ACC112 (cell line): ENCODE measurements at regions not wholly inside any gene's neighbourhood (a gene's known extent, or its start where the extent isn't known, plus 50 kb on each side); places are given as distances from the start of the nearest gene placed in this dataset.

ENCODE experiments used
- H2AFZ ChIP-seq: fragments of 200-600 bp; sonication (generic); one replicate; pipeline ENCODE4 v1.6.0; 2017; ENCODE audit warnings: antibody characterized with exemption, low read length; ENCODE audit not compliant: unreplicated experiment
- H3K27ac ChIP-seq: fragments of 200-600 bp; sonication (generic); 2 replicates; pipeline ENCODE4 v1.5.1; 2014; ENCODE audit warnings: low read depth, mild to moderate bottlenecking, antibody characterized with exemption, low read length, moderate library complexity
- H3K27me3 ChIP-seq: fragments of 200-600 bp; sonication (generic); 2 replicates; pipeline ENCODE4 v1.6.1; 2014; ENCODE audit warnings: mild to moderate bottlenecking, antibody characterized with exemption, low read length, moderate library complexity, mixed read lengths; ENCODE audit not compliant: insufficient read depth
- H3K36me3 ChIP-seq: fragments of 200-600 bp; sonication (generic); 2 replicates; pipeline ENCODE4 v1.6.1; 2016; ENCODE audit warnings: mild to moderate bottlenecking, antibody characterized with exemption, low read length, moderate library complexity, mixed read lengths; ENCODE audit not compliant: insufficient read depth
- H3K4me1 ChIP-seq: fragments of 200-600 bp; sonication (generic); one replicate; pipeline ENCODE4 v1.6.1; 2016; ENCODE audit warnings: low read length, mixed read lengths; ENCODE audit not compliant: insufficient read depth, unreplicated experiment, control insufficient read depth
- H3K4me3 ChIP-seq: fragments of 200-600 bp; sonication (generic); 2 replicates; pipeline ENCODE4 v1.5.1; 2014; ENCODE audit warnings: mild to moderate bottlenecking, low read depth, low read length
- H3K79me2 ChIP-seq: fragments of 200-600 bp; sonication (generic); one replicate; pipeline ENCODE4 v1.6.0; 2016; ENCODE audit warnings: low read length; ENCODE audit not compliant: control insufficient read depth, unreplicated experiment, insufficient read depth

- Histone ChIP-seq H3K27me3 (no peaks in the 10 kb centered on the region), H3K27ac (no peak overlapping the region)
Observed at GRCh38 chr6:92892626-92893170, 526.7 kb downstream of the EPHA7 start.

GRCh38 chr6:92888316-92888715, 531.0 kb downstream of the EPHA7 start:
- Histone ChIP-seq H3K27me3 (no peaks in the 10 kb centered on the region), H2AFZ (no peak overlapping the region), H3K27ac (no peak overlapping the region), H3K4me3 (no peak overlapping the region), H3K79me2 (no peaks in the 10 kb centered on the region), H3K36me3 (no peaks in the 10 kb centered on the region), H3K4me1 (no peaks in the 10 kb centered on the region)

More at GRCh38 chr6:92892626-92893170, 526.7 kb downstream of the EPHA7 start:
- no peak overlapping the region for H3K4me3 ChIP-seq
- H3K79me2 ChIP-seq, result no peaks in the 10 kb centered on the region
- H3K4me1 ChIP-seq, result no peaks in the 10 kb centered on the region
- H3K36me3 ChIP-seq, result no peaks in the 10 kb centered on the region
- no peak overlapping the region for H2AFZ ChIP-seq

GRCh38 chr6:92887871-92888270, 531.5 kb downstream of the EPHA7 start:
- Histone ChIP-seq H3K4me1 (no peaks in the 10 kb centered on the region), H2AFZ (no peak overlapping the region), H3K4me3 (no peak overlapping the region), H3K36me3 (no peaks in the 10 kb centered on the region), H3K27me3 (no peaks in the 10 kb centered on the region), H3K27ac (no peak overlapping the region), H3K79me2 (no peaks in the 10 kb centered on the region)

- no peak overlapping the region for H2AFZ ChIP-seq
- no peaks in the 10 kb centered on the region for H3K79me2 ChIP-seq
- H3K4me3 ChIP-seq, result no peak overlapping the region
- H3K36me3 ChIP-seq, result no peaks in the 10 kb centered on the region
- no peaks in the 10 kb centered on the region for H3K4me1 ChIP-seq
- H3K27ac ChIP-seq, result no peak overlapping the region
- H3K27me3 ChIP-seq, result no peaks in the 10 kb centered on the region
Observed at GRCh38 chr6:92879526-92879925, 539.8 kb downstream of the EPHA7 start.

GRCh38 chr6:92864966-92865555, 554.3 kb downstream of the EPHA7 start:
- Histone ChIP-seq H3K27ac (no peak overlapping the region), H3K27me3 (no peaks in the 10 kb centered on the region), H3K4me3 (no peak overlapping the region), H2AFZ (no peak overlapping the region), H3K4me1 (no peaks in the 10 kb centered on the region), H3K36me3 (no peaks in the 10 kb centered on the region), H3K79me2 (no peaks in the 10 kb centered on the region)

GRCh38 chr6:92849636-92850035, 569.7 kb downstream of the EPHA7 start:
- Histone ChIP-seq H3K4me1 (no peaks in the 10 kb centered on the region), H3K27ac (no peak overlapping the region), H3K36me3 (no peaks in the 10 kb centered on the region), H2AFZ (no peak overlapping the region), H3K27me3 (no peaks in the 10 kb centered on the region), H3K79me2 (no peaks in the 10 kb centered on the region), H3K4me3 (no peak overlapping the region)

- Histone ChIP-seq H3K36me3 (no peaks in the 10 kb centered on the region), H3K79me2 (no peaks in the 10 kb centered on the region), H2AFZ (no peak overlapping the region), H3K4me3 (no peak overlapping the region), H3K4me1 (no peaks in the 10 kb centered on the region), H3K27me3 (no peaks in the 10 kb centered on the region), H3K27ac (no peak overlapping the region)
Observed at GRCh38 chr6:92848901-92849300, 570.5 kb downstream of the EPHA7 start.

- no peaks in the 10 kb centered on the region for H3K27me3 ChIP-seq
- H3K4me3 ChIP-seq, result no peak overlapping the region
Observed at GRCh38 chr6:92848459-92848858, 570.9 kb downstream of the EPHA7 start.

GRCh38 chr6:92847988-92848387, 571.4 kb downstream of the EPHA7 start:
- Histone ChIP-seq H3K27ac (no peak overlapping the region), H3K27me3 (no peaks in the 10 kb centered on the region), H2AFZ (no peak overlapping the region), H3K4me3 (no peak overlapping the region), H3K36me3 (no peaks in the 10 kb centered on the region), H3K4me1 (no peaks in the 10 kb centered on the region), H3K79me2 (no peaks in the 10 kb centered on the region)

More at GRCh38 chr6:92848459-92848858, 570.9 kb downstream of the EPHA7 start:
- no peak overlapping the region for H3K27ac ChIP-seq
- no peaks in the 10 kb centered on the region for H3K79me2 ChIP-seq
- H3K36me3 ChIP-seq, result no peaks in the 10 kb centered on the region
- no peaks in the 10 kb centered on the region for H3K4me1 ChIP-seq
- no peak overlapping the region for H2AFZ ChIP-seq

- H3K27ac ChIP-seq, result no peak overlapping the region
- no peaks in the 10 kb centered on the region for H3K36me3 ChIP-seq
- H3K4me3 ChIP-seq, result no peak overlapping the region
- no peaks in the 10 kb centered on the region for H3K27me3 ChIP-seq
- no peaks in the 10 kb centered on the region for H3K4me1 ChIP-seq
- no peak overlapping the region for H2AFZ ChIP-seq
- H3K79me2 ChIP-seq, result no peaks in the 10 kb centered on the region
Observed at GRCh38 chr6:92840246-92840930, 579.0 kb downstream of the EPHA7 start.

GRCh38 chr6:92828788-92829187, 590.6 kb downstream of the EPHA7 start:
- H2AFZ ChIP-seq, result no peak overlapping the region
- H3K36me3 ChIP-seq, result no peaks in the 10 kb centered on the region
- H3K4me1 ChIP-seq, result no peaks in the 10 kb centered on the region
- no peaks in the 10 kb centered on the region for H3K79me2 ChIP-seq
- H3K27me3 ChIP-seq, result no peaks in the 10 kb centered on the region
- H3K4me3 ChIP-seq, result no peak overlapping the region
- no peak overlapping the region for H3K27ac ChIP-seq
